ENCODE measurements at regions not wholly inside any gene's neighbourhood (a gene's known extent, or its start where the extent isn't known, plus 50 kb on each side); places are given as distances from the start of the nearest gene placed in this dataset.

DNA sequence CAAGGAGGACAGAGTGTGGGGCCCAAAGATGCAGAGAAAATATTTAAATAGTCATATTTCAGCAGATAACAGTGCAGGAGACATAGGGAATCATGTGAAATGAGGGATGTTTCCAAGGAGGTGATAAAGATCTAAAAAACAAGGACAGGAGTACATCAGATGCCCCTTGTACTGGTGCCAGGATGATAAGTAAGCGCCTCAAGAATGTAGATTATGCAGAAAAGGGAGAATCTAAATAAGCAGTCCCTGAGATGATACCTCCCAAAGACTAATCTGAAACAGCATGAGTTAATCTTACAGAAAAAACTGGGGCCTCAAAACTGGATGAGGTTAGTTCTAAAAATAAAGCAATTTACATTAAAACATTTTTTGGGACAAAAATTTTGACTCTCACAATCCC, 136.1 kb upstream of the WDFY3 start:
- TF ChIP-seq, protein P1, sequence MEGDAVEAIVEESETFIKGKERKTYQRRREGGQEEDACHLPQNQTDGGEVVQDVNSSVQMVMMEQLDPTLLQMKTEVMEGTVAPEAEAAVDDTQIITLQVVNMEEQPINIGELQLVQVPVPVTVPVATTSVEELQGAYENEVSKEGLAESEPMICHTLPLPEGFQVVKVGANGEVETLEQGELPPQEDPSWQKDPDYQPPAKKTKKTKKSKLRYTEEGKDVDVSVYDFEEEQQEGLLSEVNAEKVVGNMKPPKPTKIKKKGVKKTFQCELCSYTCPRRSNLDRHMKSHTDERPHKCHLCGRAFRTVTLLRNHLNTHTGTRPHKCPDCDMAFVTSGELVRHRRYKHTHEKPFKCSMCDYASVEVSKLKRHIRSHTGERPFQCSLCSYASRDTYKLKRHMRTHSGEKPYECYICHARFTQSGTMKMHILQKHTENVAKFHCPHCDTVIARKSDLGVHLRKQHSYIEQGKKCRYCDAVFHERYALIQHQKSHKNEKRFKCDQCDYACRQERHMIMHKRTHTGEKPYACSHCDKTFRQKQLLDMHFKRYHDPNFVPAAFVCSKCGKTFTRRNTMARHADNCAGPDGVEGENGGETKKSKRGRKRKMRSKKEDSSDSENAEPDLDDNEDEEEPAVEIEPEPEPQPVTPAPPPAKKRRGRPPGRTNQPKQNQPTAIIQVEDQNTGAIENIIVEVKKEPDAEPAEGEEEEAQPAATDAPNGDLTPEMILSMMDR (IDR thresholded peaks at IDR 0.05) = no peak
- TF ChIP-seq POLR2A (IDR thresholded peaks at IDR 0.05) = no peak
